Liver (tissue), 8 donors: ENCODE measurements at regions not wholly inside any gene's neighbourhood (a gene's known extent, or its start where the extent isn't known, plus 50 kb on each side); places are given as distances from the start of the nearest gene placed in this dataset.

Source experiments
- DNase-seq: peaks from one replicate; pipeline ENCODE4 v3.0.0-alpha.2; 2017; ENCODE audit warnings: low spot score
- H3K27ac ChIP-seq, 2 donors: one replicate each; pipeline ENCODE4 v1.7.0; 2013; ENCODE audit warnings: inconsistent platforms in 2 of 2, low read length in 2 of 2, control low read depth in 1 of 2, low read depth in 1 of 2, mild to moderate bottlenecking in 1 of 2
- H3K27me3 ChIP-seq, 4 donors: one replicate each; pipeline versions ENCODE4 v1.6.1 to v1.7.0; 2013; ENCODE audit warnings: low read length in 3 of 4, inconsistent platforms in 1 of 4, mild to moderate bottlenecking in 1 of 4, moderate library complexity in 1 of 4; ENCODE audit not compliant: control insufficient read depth in 4 of 4, insufficient read depth in 4 of 4
- H3K36me3 ChIP-seq, 4 donors: one replicate each; pipeline versions ENCODE4 v1.6.1 to v1.7.0; 2013; ENCODE audit warnings: low read length in 3 of 4, mild to moderate bottlenecking in 3 of 4, low read depth in 1 of 4, moderate library complexity in 1 of 4; ENCODE audit not compliant: control insufficient read depth in 4 of 4, insufficient read depth in 3 of 4
- H3K4me1 ChIP-seq, 4 donors: one replicate each; pipeline versions ENCODE4 v1.6.1 to v1.7.0; 2013; ENCODE audit warnings: low read length in 3 of 4, mild to moderate bottlenecking in 3 of 4, moderate library complexity in 1 of 4; ENCODE audit not compliant: control insufficient read depth in 4 of 4, insufficient read depth in 4 of 4
- H3K4me3 ChIP-seq, 3 donors: one replicate each; pipeline versions ENCODE4 v1.6.1 to v1.7.0; 2013; ENCODE audit warnings: low read length in 3 of 3, control low read depth in 1 of 3, low read depth in 1 of 3, mild to moderate bottlenecking in 1 of 3
- H3K9ac ChIP-seq, 2 donors: one replicate each; pipeline ENCODE4 v1.7.0; 2013; ENCODE audit warnings: low read length in 2 of 2, mild to moderate bottlenecking in 2 of 2, moderate library complexity in 2 of 2, control low read depth in 1 of 2, low read depth in 1 of 2
- H3K9me3 ChIP-seq, 4 donors: one replicate each; pipeline versions ENCODE4 v1.6.1 to v1.7.0; 2013; ENCODE audit warnings: low read length in 3 of 4; ENCODE audit not compliant: control insufficient read depth in 4 of 4
- ATF3 ChIP-seq: IDR thresholded peaks from 2 replicates; pipeline ENCODE4 v1.6.1; 2016; ENCODE audit warnings: antibody characterized with exemption
- EGR1 ChIP-seq, 2 donors: IDR thresholded peaks; 2 replicates each; pipeline ENCODE4 v1.6.1; 2016 to 2018; ENCODE audit warnings: antibody characterized with exemption in 2 of 2, low read depth in 2 of 2
- FOXA1 ChIP-seq: IDR thresholded peaks from 2 replicates; pipeline ENCODE4 v1.6.1; 2016; ENCODE audit warnings: antibody characterized with exemption
- FOXA2 ChIP-seq: IDR thresholded peaks from 2 replicates; pipeline ENCODE4 v1.6.1; 2016; ENCODE audit warnings: antibody characterized with exemption
- GABPA ChIP-seq, 2 donors: IDR thresholded peaks in 1 of 2; conservative IDR thresholded peaks in 1 of 2; 2 replicates each; pipeline ENCODE4 v1.6.1; 2016; ENCODE audit warnings: antibody characterized with exemption in 2 of 2, mild to moderate bottlenecking in 1 of 2, moderate library complexity in 1 of 2
- HNF4A ChIP-seq, 2 donors: conservative IDR thresholded peaks; 2 replicates each; pipeline ENCODE4 v1.6.1; 2016; ENCODE audit warnings: antibody characterized with exemption in 2 of 2, mild to moderate bottlenecking in 2 of 2
- HNF4G ChIP-seq: IDR thresholded peaks from 2 replicates; pipeline ENCODE4 v1.6.1; 2016; ENCODE audit warnings: antibody characterized with exemption
- JUND ChIP-seq, 2 donors: IDR thresholded peaks; 2 replicates each; pipeline ENCODE4 v1.6.1; 2016; ENCODE audit warnings: antibody characterized with exemption in 2 of 2
- MAX ChIP-seq: IDR thresholded peaks from 2 replicates; pipeline ENCODE4 v1.6.1; 2016; ENCODE audit warnings: antibody characterized with exemption
- NR2F2 ChIP-seq: IDR thresholded peaks from 2 replicates; pipeline ENCODE4 v1.6.1; 2016; ENCODE audit warnings: antibody characterized with exemption
- RAD21 ChIP-seq, 2 donors: IDR thresholded peaks; 2 replicates each; pipeline ENCODE4 v1.6.1; 2016; ENCODE audit warnings: antibody characterized with exemption in 2 of 2, mild to moderate bottlenecking in 2 of 2
- RXRA ChIP-seq, 2 donors: IDR thresholded peaks; 2 replicates each; pipeline ENCODE4 v1.6.1; 2017 to 2018; ENCODE audit warnings: antibody characterized with exemption in 2 of 2, mild to moderate bottlenecking in 1 of 2
- SP1 ChIP-seq: IDR thresholded peaks from 2 replicates; pipeline ENCODE4 v1.6.1; 2018; ENCODE audit warnings: antibody characterized with exemption, mild to moderate bottlenecking
- TAF1 ChIP-seq: conservative IDR thresholded peaks from 2 replicates; pipeline ENCODE4 v1.6.1; 2016; ENCODE audit warnings: antibody characterized with exemption, mild to moderate bottlenecking
- YY1 ChIP-seq: IDR thresholded peaks from 2 replicates; pipeline ENCODE4 v1.6.1; 2016; ENCODE audit warnings: antibody characterized with exemption, mild to moderate bottlenecking
- WGBS: extraction: QIAGEN DNeasy Blood & Tissue Kit; methylation state at CpG from one replicate; pipeline ENCODE4 v1.1.7; 2013; 5-methylcytosine and 5-hydroxymethylcytosine counted together
- TF ChIP-seq, protein P1 (sequence below): fragments of 150-350 bp; IDR thresholded peaks from 2 replicates; pipeline ENCODE4 v1.5.1; 2017; ENCODE audit warnings: improper control_type of control experiment, low read depth, low read length; ENCODE audit not compliant: missing input control
- TF ChIP-seq, protein P2 (sequence below): IDR thresholded peaks from 2 replicates; pipeline ENCODE4 v1.6.1; 2016; ENCODE audit warnings: antibody characterized with exemption, mild to moderate bottlenecking
- TF ChIP-seq, protein P3 (sequence below): IDR thresholded peaks from 2 replicates; pipeline ENCODE4 v1.6.1; 2016; ENCODE audit warnings: antibody characterized with exemption
- donor health status: healthy.
- donor health status: healthy.
- donor health status: healthy.
- donor health status: healthy.
- donor health status: healthy.

GRCh38 chr11:26102325-26102724 is 229.6 kb upstream of the ANO3 start:
- Histone ChIP-seq H3K9ac (no peak overlapping the region), H3K4me3 (no peak overlapping the region), H3K27ac (no peak overlapping the region), H3K27me3 (no peaks in the 10 kb centered on the region), H3K36me3 (no peaks in the 10 kb centered on the region), H3K4me1 (no peaks in the 10 kb centered on the region), H3K9me3 (no peaks in the 10 kb centered on the region)
- TF ChIP-seq GABPA (IDR thresholded peaks at IDR 0.05 in 1 of 2, conservative IDR thresholded peaks at IDR 0.05 in 1 of 2) (no peak), SP1 (no peak), ATF3 (no peak), MAX (no peak), TAF1 (no peak), NR2F2 (no peak), HNF4G (no peak), JUND (IDR thresholded peaks at IDR 0.05) (no peak), RXRA (IDR thresholded peaks at IDR 0.05) (no peak), RAD21 (IDR thresholded peaks at IDR 0.05) (no peak), FOXA2 (no peak), YY1 (no peak), HNF4A (conservative IDR thresholded peaks at IDR 0.05) (no peak), EGR1 (IDR thresholded peaks at IDR 0.05; ENCODE audit: low read depth in 2 of 2) (no peak), FOXA1 (no peak)
- TF ChIP-seq, protein P1, sequence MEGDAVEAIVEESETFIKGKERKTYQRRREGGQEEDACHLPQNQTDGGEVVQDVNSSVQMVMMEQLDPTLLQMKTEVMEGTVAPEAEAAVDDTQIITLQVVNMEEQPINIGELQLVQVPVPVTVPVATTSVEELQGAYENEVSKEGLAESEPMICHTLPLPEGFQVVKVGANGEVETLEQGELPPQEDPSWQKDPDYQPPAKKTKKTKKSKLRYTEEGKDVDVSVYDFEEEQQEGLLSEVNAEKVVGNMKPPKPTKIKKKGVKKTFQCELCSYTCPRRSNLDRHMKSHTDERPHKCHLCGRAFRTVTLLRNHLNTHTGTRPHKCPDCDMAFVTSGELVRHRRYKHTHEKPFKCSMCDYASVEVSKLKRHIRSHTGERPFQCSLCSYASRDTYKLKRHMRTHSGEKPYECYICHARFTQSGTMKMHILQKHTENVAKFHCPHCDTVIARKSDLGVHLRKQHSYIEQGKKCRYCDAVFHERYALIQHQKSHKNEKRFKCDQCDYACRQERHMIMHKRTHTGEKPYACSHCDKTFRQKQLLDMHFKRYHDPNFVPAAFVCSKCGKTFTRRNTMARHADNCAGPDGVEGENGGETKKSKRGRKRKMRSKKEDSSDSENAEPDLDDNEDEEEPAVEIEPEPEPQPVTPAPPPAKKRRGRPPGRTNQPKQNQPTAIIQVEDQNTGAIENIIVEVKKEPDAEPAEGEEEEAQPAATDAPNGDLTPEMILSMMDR, result no peak
- TF ChIP-seq, protein P2, sequence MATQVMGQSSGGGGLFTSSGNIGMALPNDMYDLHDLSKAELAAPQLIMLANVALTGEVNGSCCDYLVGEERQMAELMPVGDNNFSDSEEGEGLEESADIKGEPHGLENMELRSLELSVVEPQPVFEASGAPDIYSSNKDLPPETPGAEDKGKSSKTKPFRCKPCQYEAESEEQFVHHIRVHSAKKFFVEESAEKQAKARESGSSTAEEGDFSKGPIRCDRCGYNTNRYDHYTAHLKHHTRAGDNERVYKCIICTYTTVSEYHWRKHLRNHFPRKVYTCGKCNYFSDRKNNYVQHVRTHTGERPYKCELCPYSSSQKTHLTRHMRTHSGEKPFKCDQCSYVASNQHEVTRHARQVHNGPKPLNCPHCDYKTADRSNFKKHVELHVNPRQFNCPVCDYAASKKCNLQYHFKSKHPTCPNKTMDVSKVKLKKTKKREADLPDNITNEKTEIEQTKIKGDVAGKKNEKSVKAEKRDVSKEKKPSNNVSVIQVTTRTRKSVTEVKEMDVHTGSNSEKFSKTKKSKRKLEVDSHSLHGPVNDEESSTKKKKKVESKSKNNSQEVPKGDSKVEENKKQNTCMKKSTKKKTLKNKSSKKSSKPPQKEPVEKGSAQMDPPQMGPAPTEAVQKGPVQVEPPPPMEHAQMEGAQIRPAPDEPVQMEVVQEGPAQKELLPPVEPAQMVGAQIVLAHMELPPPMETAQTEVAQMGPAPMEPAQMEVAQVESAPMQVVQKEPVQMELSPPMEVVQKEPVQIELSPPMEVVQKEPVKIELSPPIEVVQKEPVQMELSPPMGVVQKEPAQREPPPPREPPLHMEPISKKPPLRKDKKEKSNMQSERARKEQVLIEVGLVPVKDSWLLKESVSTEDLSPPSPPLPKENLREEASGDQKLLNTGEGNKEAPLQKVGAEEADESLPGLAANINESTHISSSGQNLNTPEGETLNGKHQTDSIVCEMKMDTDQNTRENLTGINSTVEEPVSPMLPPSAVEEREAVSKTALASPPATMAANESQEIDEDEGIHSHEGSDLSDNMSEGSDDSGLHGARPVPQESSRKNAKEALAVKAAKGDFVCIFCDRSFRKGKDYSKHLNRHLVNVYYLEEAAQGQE, result no peak
- TF ChIP-seq, protein P3, sequence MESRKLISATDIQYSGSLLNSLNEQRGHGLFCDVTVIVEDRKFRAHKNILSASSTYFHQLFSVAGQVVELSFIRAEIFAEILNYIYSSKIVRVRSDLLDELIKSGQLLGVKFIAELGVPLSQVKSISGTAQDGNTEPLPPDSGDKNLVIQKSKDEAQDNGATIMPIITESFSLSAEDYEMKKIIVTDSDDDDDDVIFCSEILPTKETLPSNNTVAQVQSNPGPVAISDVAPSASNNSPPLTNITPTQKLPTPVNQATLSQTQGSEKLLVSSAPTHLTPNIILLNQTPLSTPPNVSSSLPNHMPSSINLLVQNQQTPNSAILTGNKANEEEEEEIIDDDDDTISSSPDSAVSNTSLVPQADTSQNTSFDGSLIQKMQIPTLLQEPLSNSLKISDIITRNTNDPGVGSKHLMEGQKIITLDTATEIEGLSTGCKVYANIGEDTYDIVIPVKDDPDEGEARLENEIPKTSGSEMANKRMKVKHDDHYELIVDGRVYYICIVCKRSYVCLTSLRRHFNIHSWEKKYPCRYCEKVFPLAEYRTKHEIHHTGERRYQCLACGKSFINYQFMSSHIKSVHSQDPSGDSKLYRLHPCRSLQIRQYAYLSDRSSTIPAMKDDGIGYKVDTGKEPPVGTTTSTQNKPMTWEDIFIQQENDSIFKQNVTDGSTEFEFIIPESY, result no peak
- no peak for DNase-seq
- WGBS, result 87% methylated on average over 5 of the region's 5 CpGs
